CD14-positive monocyte (primary cell): ENCODE measurements at regions not wholly inside any gene's neighbourhood (a gene's known extent, or its start where the extent isn't known, plus 50 kb on each side); places are given as distances from the start of the nearest gene placed in this dataset.

Experiments used
- DNase-seq, 3 donors: peaks; one replicate each; pipeline ENCODE4 v3.0.0-alpha.2; 2011 to 2022
- H2AFZ ChIP-seq: 2 replicates; pipeline ENCODE4 v1.6.0; 2012; ENCODE audit warnings: mild to moderate bottlenecking, low read depth, low read length, inconsistent platforms; ENCODE audit not compliant: insufficient read depth, poor library complexity, severe bottlenecking
- H3K27ac ChIP-seq, 2 donors: 1 replicate in 1 of 2; 2 replicates in 1 of 2; pipeline ENCODE4 v1.5.1; 2012 to 2013; ENCODE audit warnings: low read length in 2 of 2, control low read depth in 1 of 2, inconsistent platforms in 1 of 2, low read depth in 1 of 2, mild to moderate bottlenecking in 1 of 2
- H3K27me3 ChIP-seq, 2 donors: one replicate each; pipeline versions ENCODE4 v1.6.0 to v1.6.1; 2011 to 2013; ENCODE audit warnings: low read length in 2 of 2; ENCODE audit not compliant: control insufficient read depth in 2 of 2, insufficient read depth in 2 of 2
- H3K36me3 ChIP-seq, 2 donors: replicated peaks in 1 of 2; 1 replicate in 1 of 2; 2 replicates in 1 of 2; pipeline versions ENCODE4 v1.5.1 to v1.6.1; 2012 to 2013; ENCODE audit warnings: low read length in 2 of 2, control low read depth in 1 of 2, inconsistent platforms in 1 of 2, mild to moderate bottlenecking in 1 of 2; ENCODE audit not compliant: insufficient read depth in 2 of 2, control insufficient read depth in 1 of 2
- H3K4me1 ChIP-seq, 2 donors: 1 replicate in 1 of 2; 2 replicates in 1 of 2; pipeline versions ENCODE4 v1.5.1 to v1.6.1; 2012 to 2013; ENCODE audit warnings: low read length in 2 of 2, control low read depth in 1 of 2, inconsistent platforms in 1 of 2, mild to moderate bottlenecking in 1 of 2, moderate library complexity in 1 of 2; ENCODE audit not compliant: insufficient read depth in 2 of 2, control insufficient read depth in 1 of 2
- H3K4me2 ChIP-seq: replicated peaks from 2 replicates; pipeline ENCODE3; 2012; ENCODE audit warnings: low read length, moderate library complexity, mild to moderate bottlenecking; ENCODE audit not compliant: poor library complexity, severe bottlenecking; ENCODE audit errors: extremely low read depth
- H3K4me3 ChIP-seq, 3 experiments: fragments of 200-600 bp in 1 of 3; sonication (generic) in 1 of 3; replicated peaks in 1 of 3; 1 replicate in 2 of 3; 2 replicates in 1 of 3; pipeline ENCODE4 v1.5.1; 2011 to 2013; ENCODE audit warnings: low read length in 3 of 3, mild to moderate bottlenecking in 3 of 3, control low read depth in 2 of 3, low read depth in 2 of 3, inconsistent platforms in 1 of 3, moderate library complexity in 1 of 3
- H3K79me2 ChIP-seq: 2 replicates; pipeline ENCODE4 v1.6.0; 2012; ENCODE audit warnings: mild to moderate bottlenecking, control low read depth, inconsistent platforms, low read length, moderate library complexity; ENCODE audit not compliant: insufficient read depth
- H3K9ac ChIP-seq: 2 replicates; pipeline ENCODE4 v1.6.0; 2017; ENCODE audit warnings: low read length, mild to moderate bottlenecking; ENCODE audit not compliant: insufficient read depth, poor library complexity, severe bottlenecking
- H3K9me3 ChIP-seq, 2 donors: replicated peaks in 1 of 2; 1 replicate in 1 of 2; 2 replicates in 1 of 2; pipeline versions ENCODE4 v1.5.1 to v1.6.1; 2012 to 2013; ENCODE audit warnings: low read length in 2 of 2, control low read depth in 1 of 2; ENCODE audit not compliant: control insufficient read depth in 1 of 2, insufficient read depth in 1 of 2
- H4K20me1 ChIP-seq: 2 replicates; pipeline ENCODE4 v1.6.0; 2012; ENCODE audit warnings: mild to moderate bottlenecking, low read length, control low read depth, moderate library complexity; ENCODE audit not compliant: insufficient read depth
- H3K27ac Mint-ChIP-seq, 7 donors: one replicate each; pipeline ENCODE4 v1.8.0; 2020; ENCODE audit warnings: mild to moderate bottlenecking in 7 of 7, mixed read lengths in 7 of 7, moderate library complexity in 6 of 7, inconsistent platforms in 2 of 7
- H3K27me3 Mint-ChIP-seq, 3 donors: one replicate each; pipeline ENCODE4 v1.8.0; 2021 to 2022; ENCODE audit warnings: low read depth in 3 of 3, mild to moderate bottlenecking in 3 of 3, mixed read lengths in 3 of 3, moderate library complexity in 3 of 3, inconsistent platforms in 1 of 3
- H3K36me3 Mint-ChIP-seq, 2 donors: one replicate each; pipeline ENCODE4 v1.8.0; 2020; ENCODE audit warnings: mixed read lengths in 2 of 2, inconsistent platforms in 1 of 2, mild to moderate bottlenecking in 1 of 2
- H3K4me1 Mint-ChIP-seq: one replicate; pipeline ENCODE4 v1.8.0; 2020; ENCODE audit warnings: mild to moderate bottlenecking, mixed read lengths
- H3K4me3 Mint-ChIP-seq, 2 donors: one replicate each; pipeline ENCODE4 v1.8.0; 2020; ENCODE audit warnings: mild to moderate bottlenecking in 2 of 2, mixed read lengths in 2 of 2, moderate library complexity in 1 of 2
- H3K9me3 Mint-ChIP-seq, 7 donors: one replicate each; pipeline ENCODE4 v1.8.0; 2020 to 2022; ENCODE audit warnings: mixed read lengths in 7 of 7, mild to moderate bottlenecking in 6 of 7, moderate library complexity in 6 of 7, inconsistent platforms in 2 of 7
- WGBS: methylation state at CpG from one replicate; pipeline ENCODE4 v1.1.5; 2013; ENCODE audit warnings: missing lambda C conversion rate; ENCODE audit not compliant: insufficient coverage; 5-methylcytosine and 5-hydroxymethylcytosine counted together
- intact Hi-C, 2 donors: fragments of 100-400 bp; cut with micrococcal nuclease; formaldehyde crosslinking; loops; one replicate each; pipeline versions ENCODE4 v1.15.0 to v1.15.1; 2023
- TF ChIP-seq, protein P1 (sequence below): fragments of 200-600 bp; IDR thresholded peaks from one replicate; pipeline ENCODE4 v1.8.0; 2022; ENCODE audit warnings: antibody characterized with exemption, mild to moderate bottlenecking

DNA sequence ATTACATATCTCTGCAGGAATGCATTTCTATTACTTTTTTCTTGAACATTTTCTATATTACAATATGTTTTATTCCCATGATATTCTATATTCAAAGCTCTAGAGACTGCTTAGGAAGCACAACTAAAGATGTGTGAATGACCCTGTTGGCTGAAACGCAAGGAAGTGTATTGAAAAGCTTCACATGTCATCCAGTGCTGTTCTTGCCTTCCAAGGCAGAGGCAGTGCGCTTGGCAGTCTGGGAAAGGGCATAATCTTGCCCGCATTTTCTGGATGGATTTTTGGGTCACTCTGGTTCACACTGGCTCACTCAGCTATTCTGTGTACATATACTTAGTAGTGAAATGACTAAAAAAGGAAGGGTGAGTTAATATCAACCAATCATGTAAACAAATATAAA lies 262.4 kb downstream of the PTPRC start:
- no peak for DNase-seq
- intact Hi-C loops = no loop called here
- no peak overlapping the region for H3K27ac ChIP-seq
- H3K27ac Mint-ChIP-seq = no peak overlapping the region
- TF ChIP-seq, protein P1, sequence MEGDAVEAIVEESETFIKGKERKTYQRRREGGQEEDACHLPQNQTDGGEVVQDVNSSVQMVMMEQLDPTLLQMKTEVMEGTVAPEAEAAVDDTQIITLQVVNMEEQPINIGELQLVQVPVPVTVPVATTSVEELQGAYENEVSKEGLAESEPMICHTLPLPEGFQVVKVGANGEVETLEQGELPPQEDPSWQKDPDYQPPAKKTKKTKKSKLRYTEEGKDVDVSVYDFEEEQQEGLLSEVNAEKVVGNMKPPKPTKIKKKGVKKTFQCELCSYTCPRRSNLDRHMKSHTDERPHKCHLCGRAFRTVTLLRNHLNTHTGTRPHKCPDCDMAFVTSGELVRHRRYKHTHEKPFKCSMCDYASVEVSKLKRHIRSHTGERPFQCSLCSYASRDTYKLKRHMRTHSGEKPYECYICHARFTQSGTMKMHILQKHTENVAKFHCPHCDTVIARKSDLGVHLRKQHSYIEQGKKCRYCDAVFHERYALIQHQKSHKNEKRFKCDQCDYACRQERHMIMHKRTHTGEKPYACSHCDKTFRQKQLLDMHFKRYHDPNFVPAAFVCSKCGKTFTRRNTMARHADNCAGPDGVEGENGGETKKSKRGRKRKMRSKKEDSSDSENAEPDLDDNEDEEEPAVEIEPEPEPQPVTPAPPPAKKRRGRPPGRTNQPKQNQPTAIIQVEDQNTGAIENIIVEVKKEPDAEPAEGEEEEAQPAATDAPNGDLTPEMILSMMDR = no peak
- H3K36me3 Mint-ChIP-seq = peaks cover 19 to 29% of the 10 kb centered on the region in 2 donors
- H3K4me3 ChIP-seq = no peak overlapping the region
- no peak overlapping the region for H2AFZ ChIP-seq
- H3K4me3 Mint-ChIP-seq = no peak overlapping the region
- H3K27me3 Mint-ChIP-seq = peaks cover 0 to 2% (median 0%) of the 10 kb centered on the region in 3 donors
- H3K9me3 ChIP-seq = no peaks in the 10 kb centered on the region
- no peak overlapping the region for H3K4me2 ChIP-seq
- H3K36me3 ChIP-seq = peaks cover 18 to 27% of the 10 kb centered on the region in 2 donors
- H3K4me1 Mint-ChIP-seq = peaks cover 14% of the 10 kb centered on the region
- H3K9ac ChIP-seq = no peak overlapping the region
- H3K4me1 ChIP-seq = peaks cover 0 to 10% of the 10 kb centered on the region in 2 donors
- H3K79me2 ChIP-seq = peaks cover 41% of the 10 kb centered on the region
- no CpG with 5 or more reads among the region's 3 CpGs for WGBS
- H3K27me3 ChIP-seq = no peaks in the 10 kb centered on the region
- H4K20me1 ChIP-seq = peaks cover 5% of the 10 kb centered on the region
- no peaks in the 10 kb centered on the region for H3K9me3 Mint-ChIP-seq

DNA sequence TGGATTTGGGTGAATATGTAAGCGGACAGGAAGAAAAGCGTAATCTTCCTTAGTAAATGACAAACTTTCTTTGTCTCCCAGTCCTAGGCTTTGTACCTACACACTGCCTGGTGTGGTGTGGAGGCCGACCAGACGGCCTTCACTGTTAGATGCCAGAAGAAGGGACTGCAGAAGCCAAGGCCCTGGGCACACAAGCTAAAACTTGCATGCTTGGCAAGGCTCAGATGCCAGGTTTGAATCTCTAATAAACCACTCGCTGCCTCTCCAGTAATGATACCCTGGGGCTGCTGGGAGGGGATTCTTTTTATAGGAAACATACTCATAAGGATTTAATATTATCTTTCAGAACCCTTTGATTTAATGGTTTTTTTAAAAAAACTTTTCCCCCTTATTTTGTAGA lies 263.8 kb downstream of the PTPRC start:
- DNase-seq = no peak
- no peak overlapping the region for H3K4me3 ChIP-seq
- Mint-ChIP-seq H3K4me3 (no peak overlapping the region), H3K27ac (no peak overlapping the region), H3K36me3 (peaks cover 18 to 25% of the 10 kb centered on the region in 2 donors), H3K4me1 (peaks cover 12% of the 10 kb centered on the region), H3K27me3 (peaks cover 0 to 2% (median 0%) of the 10 kb centered on the region in 3 donors), H3K9me3 (no peaks in the 10 kb centered on the region)
- TF ChIP-seq, protein P1 = no peak
- H3K9ac ChIP-seq = no peak overlapping the region
- peaks cover 0 to 10% of the 10 kb centered on the region in 2 donors for H3K4me1 ChIP-seq
- H2AFZ ChIP-seq = no peak overlapping the region
- peaks cover 54% of the 10 kb centered on the region for H3K79me2 ChIP-seq
- WGBS = 83% methylated on average over 2 of the region's 5 CpGs
- H3K36me3 ChIP-seq = peaks cover 18 to 24% of the 10 kb centered on the region in 2 donors
- no peak overlapping the region for H3K27ac ChIP-seq
- intact Hi-C loops = no loop called here
- H3K9me3 ChIP-seq = no peaks in the 10 kb centered on the region
- H3K4me2 ChIP-seq = no peak overlapping the region
- H4K20me1 ChIP-seq = peaks cover 5% of the 10 kb centered on the region
- H3K27me3 ChIP-seq = no peaks in the 10 kb centered on the region
